Activated CD4-positive, alpha-beta memory T cell treated with anti-CD3 and anti-CD28 coated beads for 36 hours (primary cell): ENCODE measurements at regions not wholly inside any gene's neighbourhood (a gene's known extent, or its start where the extent isn't known, plus 50 kb on each side); places are given as distances from the start of the nearest gene placed in this dataset.
"Not testable (repeated sequence)": the region's sequence is repeated elsewhere in the genome, so short reads cannot be mapped to it uniquely, and the experiment has no call there.

Experiments
- CTCF ChIA-PET: fragments of 350-600 bp; sonication (Branson Sonifier 250); formaldehyde crosslinking; loops from one replicate; lab custom pipeline; 2021; ENCODE audit warnings: antibody characterized with exemption, inconsistent platforms; lab: Charles Lee
- POLR2A ChIA-PET: fragments of 350-600 bp; sonication (Branson Sonifier 250); formaldehyde crosslinking; loops from one replicate; lab custom pipeline; 2021; ENCODE audit warnings: antibody characterized with exemption; lab: Charles Lee
- DNase-seq: peaks from one replicate; pipeline ENCODE4 v3.0.0-alpha.2; 2020
- H3K27ac Mint-ChIP-seq: one replicate; pipeline ENCODE4 v1.8.0; 2021; ENCODE audit warnings: mixed read lengths
- H3K27me3 Mint-ChIP-seq: one replicate; pipeline ENCODE4 v1.8.0; 2021; ENCODE audit warnings: mixed read lengths
- H3K36me3 Mint-ChIP-seq: one replicate; pipeline ENCODE4 v1.8.0; 2021; ENCODE audit warnings: mixed read lengths
- H3K4me1 Mint-ChIP-seq: one replicate; pipeline ENCODE4 v1.8.0; 2021; ENCODE audit warnings: low read depth, mixed read lengths
- H3K4me3 Mint-ChIP-seq: one replicate; pipeline ENCODE4 v1.8.0; 2021; ENCODE audit warnings: mild to moderate bottlenecking, mixed read lengths
- H3K9me3 Mint-ChIP-seq: one replicate; pipeline ENCODE4 v1.8.0; 2021; ENCODE audit warnings: mixed read lengths
- intact Hi-C: fragments of 100-400 bp; cut with micrococcal nuclease; formaldehyde crosslinking; loops from one replicate; pipeline ENCODE4 v1.15.1; 2023

GRCh38 chr5:153212471-153212870 is 278.0 kb upstream of the GRIA1 start:
- no peaks in the 10 kb centered on the region for H3K4me1 Mint-ChIP-seq
- no peak overlapping the region for H3K27ac Mint-ChIP-seq
- peaks cover 25% of the 10 kb centered on the region for H3K9me3 Mint-ChIP-seq
- no peak overlapping the region for H3K4me3 Mint-ChIP-seq
- DNase-seq = no peak
- H3K27me3 Mint-ChIP-seq = no peaks in the 10 kb centered on the region
- ChIA-PET CTCF (no interaction called here), POLR2A (no interaction called here)
- no peaks in the 10 kb centered on the region for H3K36me3 Mint-ChIP-seq
- intact Hi-C loops = no loop called here

GRCh38 chr5:153222936-153223335 is 267.5 kb upstream of the GRIA1 start:
- H3K9me3 Mint-ChIP-seq = peaks cover 10% of the 10 kb centered on the region
- intact Hi-C loops = no loop called here
- no peak for DNase-seq
- H3K27me3 Mint-ChIP-seq = no peaks in the 10 kb centered on the region
- no peak overlapping the region for H3K27ac Mint-ChIP-seq
- no peaks in the 10 kb centered on the region for H3K4me1 Mint-ChIP-seq
- ChIA-PET CTCF (no interaction called here), POLR2A (no interaction called here)
- no peak overlapping the region for H3K4me3 Mint-ChIP-seq
- H3K36me3 Mint-ChIP-seq = no peaks in the 10 kb centered on the region

- H3K36me3 Mint-ChIP-seq = no peaks in the 10 kb centered on the region
- no peaks in the 10 kb centered on the region for H3K27me3 Mint-ChIP-seq
- DNase-seq = no peak
- peaks cover 8% of the 10 kb centered on the region for H3K9me3 Mint-ChIP-seq
- H3K4me3 Mint-ChIP-seq = no peak overlapping the region
- H3K27ac Mint-ChIP-seq = no peak overlapping the region
- POLR2A ChIA-PET = no interaction called here
- CTCF ChIA-PET = no interaction called here
- intact Hi-C loops = no loop called here
- H3K4me1 Mint-ChIP-seq = no peaks in the 10 kb centered on the region
Observed at GRCh38 chr5:153223376-153223775, 267.1 kb upstream of the GRIA1 start.

GRCh38 chr5:153224651-153225050 is 265.8 kb upstream of the GRIA1 start:
- H3K27me3 Mint-ChIP-seq = no peaks in the 10 kb centered on the region
- CTCF ChIA-PET = no interaction called here
- intact Hi-C loops = no loop called here
- H3K4me3 Mint-ChIP-seq = no peak overlapping the region
- H3K27ac Mint-ChIP-seq = no peak overlapping the region
- H3K36me3 Mint-ChIP-seq = no peaks in the 10 kb centered on the region
- H3K9me3 Mint-ChIP-seq = peaks cover 11% of the 10 kb centered on the region
- H3K4me1 Mint-ChIP-seq = no peaks in the 10 kb centered on the region
- POLR2A ChIA-PET = no interaction called here
- no peak for DNase-seq

- H3K27ac Mint-ChIP-seq = no peak overlapping the region
- intact Hi-C loops = no loop called here
- ChIA-PET POLR2A (no interaction called here), CTCF (no interaction called here)
- H3K4me3 Mint-ChIP-seq = no peak overlapping the region
- no peaks in the 10 kb centered on the region for H3K27me3 Mint-ChIP-seq
- H3K9me3 Mint-ChIP-seq = peaks cover 15% of the 10 kb centered on the region
- no peaks in the 10 kb centered on the region for H3K36me3 Mint-ChIP-seq
- DNase-seq = no peak
- no peaks in the 10 kb centered on the region for H3K4me1 Mint-ChIP-seq
Observed at GRCh38 chr5:153233933-153234332, 256.5 kb upstream of the GRIA1 start.

- POLR2A ChIA-PET = no interaction called here
- no peak for DNase-seq
- Mint-ChIP-seq H3K4me1 (no peaks in the 10 kb centered on the region), H3K27me3 (no peaks in the 10 kb centered on the region), H3K9me3 (peaks cover 10% of the 10 kb centered on the region), H3K36me3 (no peaks in the 10 kb centered on the region), H3K27ac (no peak overlapping the region), H3K4me3 (no peak overlapping the region)
- CTCF ChIA-PET = no interaction called here
- intact Hi-C loops = no loop called here
Observed at GRCh38 chr5:153236319-153236718, 254.2 kb upstream of the GRIA1 start.

GRCh38 chr5:153237671-153238332 is 252.7 kb upstream of the GRIA1 start:
- Mint-ChIP-seq H3K36me3 (no peaks in the 10 kb centered on the region), H3K4me3 (no peak overlapping the region), H3K4me1 (no peaks in the 10 kb centered on the region), H3K27ac (no peak overlapping the region), H3K27me3 (no peaks in the 10 kb centered on the region), H3K9me3 (peaks cover 10% of the 10 kb centered on the region)
- ChIA-PET CTCF (no interaction called here), POLR2A (no interaction called here)
- intact Hi-C loops = no loop called here
- DNase-seq = no peak

GRCh38 chr5:153257381-153257780 is 233.1 kb upstream of the GRIA1 start:
- no peak overlapping the region for H3K27ac Mint-ChIP-seq
- POLR2A ChIA-PET = no interaction called here

GRCh38 chr5:153258469-153258868 is 232.0 kb upstream of the GRIA1 start:
- H3K4me3 Mint-ChIP-seq = no peak overlapping the region
- H3K27ac Mint-ChIP-seq = no peak overlapping the region
- CTCF ChIA-PET = no interaction called here
- intact Hi-C loops = no loop called here
- no peaks in the 10 kb centered on the region for H3K27me3 Mint-ChIP-seq
- no peak for DNase-seq
- no peaks in the 10 kb centered on the region for H3K36me3 Mint-ChIP-seq
- no peaks in the 10 kb centered on the region for H3K4me1 Mint-ChIP-seq
- POLR2A ChIA-PET = no interaction called here
- peaks cover 2% of the 10 kb centered on the region for H3K9me3 Mint-ChIP-seq

More at GRCh38 chr5:153257381-153257780, 233.1 kb upstream of the GRIA1 start:
- Mint-ChIP-seq H3K9me3 (peaks cover 6% of the 10 kb centered on the region), H3K4me3 (no peak overlapping the region), H3K36me3 (no peaks in the 10 kb centered on the region), H3K4me1 (no peaks in the 10 kb centered on the region), H3K27me3 (no peaks in the 10 kb centered on the region)
- no peak for DNase-seq
- intact Hi-C loops = no loop called here
- CTCF ChIA-PET = no interaction called here

- H3K4me3 Mint-ChIP-seq = no peak overlapping the region
- H3K4me1 Mint-ChIP-seq = no peaks in the 10 kb centered on the region
- H3K27ac Mint-ChIP-seq = no peak overlapping the region
- POLR2A ChIA-PET = no interaction called here
- intact Hi-C loops = no loop called here
- CTCF ChIA-PET = no interaction called here
- H3K36me3 Mint-ChIP-seq = no peaks in the 10 kb centered on the region
- no peaks in the 10 kb centered on the region for H3K27me3 Mint-ChIP-seq
- peaks cover 7% of the 10 kb centered on the region for H3K9me3 Mint-ChIP-seq
- no peak for DNase-seq
Observed at GRCh38 chr5:153267506-153267905, 223.0 kb upstream of the GRIA1 start.

- Mint-ChIP-seq H3K36me3 (no peaks in the 10 kb centered on the region), H3K27me3 (no peaks in the 10 kb centered on the region), H3K9me3 (peaks cover 17% of the 10 kb centered on the region), H3K4me3 (no peak overlapping the region), H3K4me1 (no peaks in the 10 kb centered on the region), H3K27ac (no peak overlapping the region)
- POLR2A ChIA-PET = no interaction called here
- DNase-seq = no peak
- CTCF ChIA-PET = interaction anchor here (0.7 kb wide), 1 partner anchor 12 kb away, joined by 3 read pairs; no protein-coding TSS in a partner anchor
- intact Hi-C loops = no loop called here
Observed at GRCh38 chr5:153275695-153276094, 214.8 kb upstream of the GRIA1 start.

- DNase-seq = peak; percentile 20
Observed at GRCh38 chr5:153276151-153276550, 214.3 kb upstream of the GRIA1 start.

GRCh38 chr5:153296251-153296844 is 194.1 kb upstream of the GRIA1 start:
- H3K9me3 Mint-ChIP-seq = peaks cover 15% of the 10 kb centered on the region
- H3K27me3 Mint-ChIP-seq, H3K4me1 Mint-ChIP-seq, H3K4me3 Mint-ChIP-seq, POLR2A ChIA-PET, CTCF ChIA-PET, H3K36me3 Mint-ChIP-seq, intact Hi-C loops, DNase-seq, H3K27ac Mint-ChIP-seq: not testable (repeated sequence)

More at GRCh38 chr5:153276151-153276550, 214.3 kb upstream of the GRIA1 start:
- POLR2A ChIA-PET = no interaction called here
- CTCF ChIA-PET = no interaction called here
- Mint-ChIP-seq H3K36me3 (no peaks in the 10 kb centered on the region), H3K27ac (no peak overlapping the region), H3K4me1 (no peaks in the 10 kb centered on the region), H3K4me3 (no peak overlapping the region), H3K27me3 (no peaks in the 10 kb centered on the region), H3K9me3 (peaks cover 15% of the 10 kb centered on the region)
- intact Hi-C loops = no loop called here
